TTC549 (cell line): ENCODE measurements at regions not wholly inside any gene's neighbourhood (a gene's known extent, or its start where the extent isn't known, plus 50 kb on each side); places are given as distances from the start of the nearest gene placed in this dataset.

ENCODE experiments used
- FAIRE-seq: peaks from 2 replicates; lab custom pipeline; 2012; peaks lifted over from hg19 to GRCh38; lab: Jason Lieb, UNC

DNA sequence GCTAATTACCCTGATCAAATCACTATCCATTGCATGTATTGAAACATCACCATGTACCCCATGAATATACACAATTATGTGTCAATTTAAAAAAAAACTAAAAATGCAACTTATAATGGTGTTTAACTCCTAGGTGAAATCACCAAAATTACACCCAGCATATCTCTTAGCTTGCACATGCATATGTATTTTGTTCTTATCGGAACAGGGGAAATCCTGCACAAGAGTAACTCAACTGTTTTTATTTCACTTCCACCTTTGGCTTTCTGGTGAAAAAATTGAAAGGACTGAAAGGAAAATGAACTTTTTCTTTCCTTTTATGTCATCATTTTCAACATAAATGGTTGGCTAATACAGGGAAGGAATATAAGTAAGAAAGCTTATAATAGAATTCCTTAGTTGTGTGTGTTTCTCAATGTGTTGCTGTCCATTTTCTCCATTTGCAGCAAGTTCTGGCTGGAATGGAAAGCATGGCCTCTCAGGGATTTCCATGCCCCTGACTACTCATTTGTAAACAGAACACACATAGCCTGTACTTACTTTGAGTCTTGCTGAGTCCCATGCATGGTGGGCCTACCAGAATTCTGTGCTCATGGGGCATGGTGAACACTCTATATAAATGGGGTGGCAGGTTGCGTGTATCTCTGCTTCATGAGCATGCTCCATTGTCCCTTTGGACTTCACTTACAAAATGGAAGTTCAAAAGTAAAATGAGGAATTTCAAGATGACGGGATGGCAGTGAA lies 462.0 kb downstream of the HS3ST3B1 start:
- FAIRE-seq, result no peak

DNA sequence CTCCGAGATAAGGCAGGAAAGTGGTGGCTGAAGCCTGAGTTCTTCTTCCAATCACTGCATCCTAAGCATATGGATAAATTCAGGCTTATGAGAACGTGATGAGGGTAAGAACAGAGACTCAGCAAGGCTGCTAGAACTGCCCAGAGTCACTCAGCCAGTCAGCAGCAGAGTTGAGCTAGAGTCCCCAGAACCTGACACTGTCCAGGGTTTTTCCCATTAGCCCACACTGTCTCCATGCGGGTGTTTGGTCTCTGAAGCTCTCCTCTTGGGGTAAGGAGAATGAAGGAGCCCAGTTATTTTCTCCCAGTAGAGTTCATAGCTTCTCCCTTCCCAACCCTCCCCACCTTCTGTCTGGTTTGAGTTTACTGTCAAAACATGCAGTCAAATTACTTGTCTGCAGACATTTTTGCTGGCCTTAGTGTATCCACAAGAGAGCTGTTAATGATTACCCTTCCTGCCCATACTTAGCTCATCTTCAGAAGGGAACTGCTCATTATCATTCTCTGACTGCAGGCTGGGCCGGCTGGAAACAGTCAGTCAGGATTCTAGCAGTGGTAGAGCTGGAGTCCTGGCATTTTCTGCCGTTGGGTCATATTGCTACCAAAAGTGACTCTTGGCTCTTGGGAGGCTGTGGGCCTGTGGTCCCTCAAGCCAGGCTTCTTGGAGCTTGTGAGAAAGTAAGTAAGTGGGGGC lies 460.0 kb downstream of the HS3ST3B1 start:
- FAIRE-seq, result no peak

DNA sequence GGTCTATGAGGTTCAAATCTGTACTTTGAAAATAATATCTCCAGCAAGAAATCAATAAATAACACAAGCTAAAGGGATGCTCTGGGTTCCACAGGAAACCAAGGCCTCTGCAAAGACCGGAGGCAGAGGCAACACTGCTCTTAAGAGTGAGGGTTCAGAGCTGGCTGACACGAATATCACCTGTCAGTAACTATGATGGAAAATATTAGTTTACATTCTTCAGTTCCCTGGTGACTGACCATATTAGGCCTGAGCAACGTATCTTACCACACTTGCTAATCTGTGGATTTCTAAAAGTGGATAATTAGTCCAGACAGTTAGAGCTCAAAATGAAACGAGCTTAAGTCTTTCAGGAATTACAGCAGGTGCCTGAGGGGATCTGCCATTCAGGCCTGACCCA lies 459.3 kb downstream of the HS3ST3B1 start:
- FAIRE-seq, result no peak

DNA sequence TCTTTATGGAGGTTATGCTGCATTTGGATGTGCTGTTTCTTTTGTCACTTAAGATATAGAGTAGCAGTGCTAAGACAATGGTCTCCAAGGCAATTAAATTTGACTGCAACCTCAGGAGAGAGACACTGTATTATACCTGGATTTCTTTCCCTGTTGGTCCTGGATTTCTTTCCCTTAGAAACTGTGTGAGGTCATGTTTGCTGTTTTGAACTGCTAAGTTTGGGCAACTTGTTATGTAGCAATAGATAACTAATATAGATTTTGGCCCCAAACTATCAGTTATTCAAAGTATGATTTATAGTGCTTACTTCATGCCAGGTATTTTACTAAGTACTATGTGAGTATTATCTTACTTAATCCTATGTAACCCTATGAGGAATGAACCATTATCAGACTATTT lies 458.4 kb downstream of the HS3ST3B1 start:
- no peak for FAIRE-seq

DNA sequence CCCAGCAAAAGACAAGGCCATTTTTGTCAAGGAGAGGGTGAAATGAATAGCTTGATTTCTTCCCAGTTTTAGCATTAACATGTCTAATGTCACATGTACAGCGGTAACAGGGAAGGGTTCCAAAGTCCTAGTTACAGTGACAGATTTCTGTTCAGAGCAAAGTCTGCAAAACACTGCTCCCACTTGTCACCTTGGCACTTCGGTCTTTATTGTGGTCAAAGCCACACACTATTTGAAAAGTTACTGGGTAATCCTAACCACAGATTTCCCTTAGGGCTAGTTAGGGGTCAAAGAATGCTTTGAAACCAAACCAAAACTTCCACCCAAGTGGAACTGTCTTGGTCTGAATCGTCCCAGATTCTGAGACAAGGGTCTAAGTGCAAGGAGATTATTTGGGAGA lies 455.6 kb downstream of the HS3ST3B1 start:
- no peak for FAIRE-seq

DNA sequence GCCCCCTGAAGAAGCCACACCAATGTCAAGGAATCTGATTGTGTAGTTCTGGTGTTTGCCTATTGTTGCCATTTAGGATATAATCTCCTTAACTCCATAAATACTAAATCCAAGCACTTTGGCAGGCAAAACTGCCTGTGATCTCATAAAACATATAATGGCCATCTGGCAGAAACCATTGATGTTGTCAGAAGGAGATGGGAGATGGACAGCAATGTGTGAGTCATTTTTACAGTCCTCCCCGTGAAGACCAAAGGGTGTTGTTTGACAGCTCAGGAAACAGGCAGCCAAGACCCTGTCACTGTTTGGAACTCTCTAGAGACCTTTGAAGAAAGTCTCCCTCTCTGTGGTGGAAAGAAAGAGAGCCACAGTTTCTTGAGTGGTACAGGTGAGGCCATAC lies 454.1 kb downstream of the HS3ST3B1 start:
- FAIRE-seq, result no peak

DNA sequence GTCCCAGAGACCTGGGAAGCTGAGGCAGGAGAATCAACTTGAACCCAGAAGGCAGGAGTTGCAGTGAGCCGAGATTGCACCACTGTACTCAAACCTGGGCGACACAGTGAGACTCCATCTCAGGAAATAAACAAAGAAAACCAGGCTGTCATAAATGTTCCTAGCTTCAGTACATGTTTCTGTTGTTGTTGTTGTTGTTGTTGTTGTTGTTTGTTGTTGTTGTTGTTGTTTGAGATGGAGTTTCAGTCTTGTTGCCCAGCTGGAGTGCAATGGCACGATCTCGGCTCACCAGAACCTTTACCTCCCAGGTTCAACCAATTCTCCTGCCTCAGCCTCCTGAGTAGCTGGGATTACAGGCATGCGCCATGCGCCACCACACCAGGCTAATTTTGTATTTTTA lies 452.5 kb downstream of the HS3ST3B1 start:
- FAIRE-seq, result no peak

DNA sequence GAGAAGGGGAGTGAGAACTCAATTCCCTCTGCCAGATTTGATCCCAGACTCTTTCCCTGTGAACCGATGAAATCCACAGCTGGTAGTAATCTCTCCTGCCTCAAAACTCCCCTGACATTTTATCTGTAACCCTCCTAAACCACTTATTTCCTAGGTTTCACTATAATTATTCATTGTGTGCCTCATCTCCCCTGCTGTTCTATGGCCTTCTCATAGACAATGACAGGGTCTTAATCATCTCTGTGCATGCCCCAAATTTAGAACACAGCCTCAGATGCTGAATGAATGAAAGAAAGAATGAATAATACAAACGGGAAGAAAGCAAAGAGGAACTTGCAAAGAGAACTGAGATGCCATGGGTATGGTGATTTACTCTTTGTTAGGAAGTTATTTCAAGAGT lies 451.1 kb downstream of the HS3ST3B1 start:
- FAIRE-seq, result no peak

DNA sequence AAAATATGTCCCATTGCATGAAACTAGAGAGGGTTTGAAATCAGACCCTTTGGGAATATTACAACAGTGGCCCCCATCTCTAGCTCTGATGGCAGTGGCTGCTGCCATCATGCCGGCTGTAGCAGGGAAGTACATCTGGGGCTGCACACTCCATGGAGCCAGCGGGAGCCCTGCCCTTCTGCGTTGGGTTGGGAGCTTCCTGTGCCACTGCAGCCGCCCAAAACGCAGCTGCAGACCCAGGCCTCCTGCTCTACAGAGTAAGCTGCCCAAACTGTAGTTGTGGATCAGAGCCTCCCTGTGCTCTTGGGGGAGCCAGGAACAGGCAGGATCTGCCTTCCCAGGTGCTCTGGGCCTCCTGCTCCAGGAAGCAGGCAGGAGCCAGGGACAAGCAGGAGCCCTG lies 450.0 kb downstream of the HS3ST3B1 start:
- FAIRE-seq, result no peak

DNA sequence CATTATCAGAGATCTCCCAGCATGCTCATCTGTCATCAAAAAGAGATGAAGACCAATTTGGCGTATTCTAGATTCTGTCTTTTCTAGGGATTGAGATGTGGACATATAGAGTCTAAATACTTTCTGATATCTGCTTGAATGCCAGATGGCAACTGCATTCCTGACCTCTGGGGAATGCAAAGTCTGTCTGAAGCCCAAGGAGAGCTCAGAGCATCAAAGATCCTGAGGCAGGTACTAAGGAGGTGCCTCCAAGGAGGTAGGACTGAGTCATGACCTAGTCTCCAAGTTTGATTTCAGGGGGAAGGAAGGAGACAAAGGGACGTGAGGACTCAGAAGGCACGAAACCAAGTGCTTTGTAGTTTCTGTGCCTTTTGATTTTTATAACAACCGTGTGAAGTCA lies 448.4 kb downstream of the HS3ST3B1 start:
- FAIRE-seq, result no peak

DNA sequence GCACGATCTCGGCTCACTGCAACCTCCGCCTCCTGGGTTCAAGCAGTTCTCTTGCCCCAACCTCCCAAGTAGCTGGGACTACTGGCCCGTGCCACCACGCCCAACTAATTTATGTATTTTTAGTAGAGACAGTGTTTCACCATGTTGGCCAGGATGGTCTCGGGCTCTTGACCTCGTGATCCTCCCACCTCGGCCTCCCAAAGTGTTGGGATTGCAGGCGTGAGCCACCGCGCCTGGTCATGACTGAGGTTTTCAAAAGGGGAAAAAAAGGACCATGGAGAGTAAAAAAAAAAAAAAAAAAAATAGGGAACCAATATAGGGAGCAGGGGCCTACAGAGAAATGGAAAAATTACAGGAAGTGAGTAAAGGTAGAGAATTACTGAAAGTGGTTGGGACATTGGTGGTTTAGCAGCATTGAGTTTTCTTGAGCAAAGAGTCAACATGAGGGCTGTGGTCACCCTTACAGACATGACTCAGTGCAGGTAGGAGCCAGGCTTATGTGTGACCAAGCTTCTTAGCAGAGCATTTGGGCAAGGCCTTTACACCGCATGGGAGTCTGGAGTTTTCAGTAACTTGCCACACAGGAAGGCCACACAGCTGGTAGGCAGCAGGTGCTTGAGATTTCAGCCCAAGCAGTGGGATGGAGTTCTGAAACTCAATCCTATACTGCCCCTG lies 447.3 kb downstream of the HS3ST3B1 start:
- FAIRE-seq, result no peak

DNA sequence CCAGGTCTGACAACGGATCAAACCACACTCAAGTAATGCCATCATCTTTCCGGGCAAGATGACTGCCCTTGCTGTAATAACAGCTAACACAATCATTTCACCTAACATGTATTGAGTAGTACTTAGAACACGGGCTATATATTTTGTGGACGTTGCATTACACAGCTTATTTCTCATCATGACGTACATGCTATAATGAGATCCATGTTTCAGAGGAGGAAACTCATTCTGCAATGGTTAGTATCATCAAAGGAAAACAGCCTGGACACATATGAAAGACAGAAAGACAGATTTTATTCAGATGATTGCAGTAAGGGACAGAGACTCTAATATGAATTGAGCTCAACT lies 446.7 kb downstream of the HS3ST3B1 start:
- no peak for FAIRE-seq

DNA sequence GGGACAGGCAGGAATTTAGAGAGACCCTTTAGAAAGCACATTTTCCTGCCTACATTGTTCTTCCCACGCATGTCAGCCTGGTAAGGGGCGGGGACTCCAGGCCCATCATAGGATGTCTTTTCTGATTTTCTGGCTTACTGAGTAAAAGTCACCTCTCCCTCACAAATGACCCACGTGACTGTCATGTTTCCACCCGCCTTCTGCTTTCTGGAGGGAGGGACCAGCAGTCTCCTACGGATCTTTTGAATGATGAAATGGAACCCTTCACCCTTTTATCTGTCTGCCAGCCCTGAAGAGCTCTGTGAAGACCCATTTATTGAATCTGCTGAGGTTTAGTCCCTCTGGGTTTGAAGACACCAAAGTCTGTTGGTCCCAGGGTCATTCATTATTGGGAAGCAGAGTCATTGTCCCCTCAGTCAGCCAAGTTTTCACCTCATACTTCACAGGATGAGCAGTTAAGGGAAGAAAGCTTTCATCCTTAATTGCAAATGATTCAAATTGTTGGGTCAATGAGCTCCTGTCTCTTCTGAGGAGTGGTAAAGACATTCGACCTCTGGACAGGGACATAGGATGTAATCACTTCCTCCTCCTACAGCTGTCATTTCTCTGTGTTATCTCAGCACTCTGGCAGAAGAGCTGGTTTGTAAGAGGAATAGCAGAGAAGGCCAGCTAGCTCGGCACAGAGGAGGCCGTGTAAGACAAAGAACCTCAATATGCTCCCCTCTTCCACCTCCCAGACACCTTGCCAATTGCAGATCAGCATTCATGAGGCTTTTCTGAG lies 446.1 kb downstream of the HS3ST3B1 start:
- no peak for FAIRE-seq

DNA sequence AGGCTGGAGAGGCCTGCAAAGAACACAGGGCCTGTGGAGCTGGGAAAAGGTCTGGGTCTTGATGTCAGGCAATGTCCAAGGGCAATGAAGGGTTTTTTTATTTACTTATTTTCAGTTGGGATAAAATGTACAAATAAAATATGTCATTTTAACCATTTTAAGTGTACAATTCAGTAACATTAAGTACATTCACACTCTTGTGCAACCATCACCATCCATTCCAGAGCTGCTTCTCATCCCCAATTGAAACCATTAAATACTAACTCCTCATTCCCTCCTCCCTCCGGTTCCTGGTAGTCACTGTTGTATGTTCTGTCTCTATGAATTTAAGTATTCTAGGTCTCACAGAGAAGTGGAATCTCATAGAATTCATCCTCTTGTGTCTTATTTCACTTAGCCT lies 444.7 kb downstream of the HS3ST3B1 start:
- no peak for FAIRE-seq

DNA sequence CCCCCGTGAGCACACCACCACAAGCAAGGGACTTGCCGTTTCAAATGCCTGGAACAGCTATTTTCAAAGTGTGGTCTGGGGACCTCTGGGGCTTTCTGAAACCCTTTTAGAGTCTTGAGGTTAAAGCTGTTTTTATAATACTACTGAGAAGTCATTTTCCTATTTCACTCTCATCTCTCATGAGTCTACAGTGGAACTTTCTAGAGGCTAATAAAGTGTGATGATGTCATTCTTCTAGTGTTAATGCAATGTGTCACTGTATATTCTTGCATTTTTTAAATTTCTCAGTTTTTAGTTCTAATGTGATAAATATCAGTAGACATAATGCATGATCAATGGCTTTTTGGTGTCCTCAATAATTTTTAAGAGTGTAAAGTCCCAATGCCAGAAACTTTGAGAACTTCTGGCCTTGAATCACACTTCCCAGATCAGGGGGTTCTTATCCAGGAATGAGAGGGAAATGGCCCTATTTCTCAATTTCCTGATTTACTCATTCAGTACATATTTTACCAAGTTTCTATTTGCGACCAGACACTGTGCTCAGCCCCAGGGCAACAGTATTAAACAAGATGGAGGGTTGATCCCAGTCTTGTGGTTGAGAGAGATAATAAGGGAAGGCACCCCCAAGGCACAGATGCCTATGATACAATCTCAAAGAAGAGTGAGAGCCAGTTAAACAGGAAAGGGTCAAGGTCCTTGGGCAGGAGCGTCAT lies 444.0 kb downstream of the HS3ST3B1 start:
- no peak for FAIRE-seq

DNA sequence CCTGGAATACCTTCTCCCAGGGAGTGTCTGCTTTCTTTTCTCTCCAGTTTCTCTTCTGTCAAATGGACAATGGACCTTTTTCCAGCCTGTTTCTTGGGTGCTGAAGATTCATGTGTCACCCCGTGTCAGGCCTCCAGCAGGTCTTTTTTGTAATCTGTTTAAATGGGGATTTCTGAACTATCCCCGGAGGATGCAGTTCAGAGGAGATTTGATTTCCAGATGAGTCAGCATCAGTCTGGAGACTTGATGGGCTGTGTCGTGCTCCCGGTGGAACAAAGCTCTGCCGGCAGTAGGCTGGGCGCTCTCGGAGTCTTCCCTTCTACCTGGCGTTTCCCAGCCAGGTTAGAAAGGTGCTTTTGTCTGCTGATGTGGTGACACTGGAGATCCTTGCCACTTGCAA lies 440.6 kb downstream of the HS3ST3B1 start:
- FAIRE-seq, result no peak

DNA sequence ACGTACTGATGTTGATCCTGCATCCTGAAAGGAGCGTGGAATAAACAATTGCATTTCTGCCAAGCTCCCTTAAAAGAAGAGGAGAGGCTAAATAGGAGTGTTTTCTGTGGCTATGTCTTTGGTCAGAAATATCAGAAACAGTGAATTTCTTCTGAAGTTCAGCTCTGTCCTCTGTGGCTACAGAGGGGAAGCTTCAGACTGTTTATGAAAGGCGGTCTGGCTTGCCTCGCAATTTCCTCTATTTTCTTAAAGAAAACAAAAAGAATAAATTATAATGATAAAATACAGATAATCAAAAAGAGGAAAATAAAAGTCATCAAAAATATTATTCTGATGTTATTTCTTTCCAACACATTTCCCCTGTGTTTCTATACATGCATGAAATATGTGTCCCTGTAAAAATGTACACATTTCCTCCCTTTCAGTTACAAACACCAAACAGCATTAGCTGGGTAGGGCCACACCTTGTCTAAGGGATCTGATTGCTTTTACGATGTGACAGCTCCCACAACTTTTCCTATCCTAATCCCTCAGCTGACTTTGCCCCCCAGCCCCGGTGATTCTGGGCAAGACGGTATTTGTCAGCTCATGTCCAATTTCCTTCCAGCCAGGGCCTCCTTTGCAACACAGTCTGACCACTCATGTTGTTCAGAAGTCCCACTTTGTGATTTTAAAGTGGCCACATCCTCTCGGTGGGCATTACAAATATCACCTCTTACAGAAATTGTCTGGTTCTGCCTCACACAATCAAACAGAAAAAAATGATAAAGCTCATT lies 439.0 kb downstream of the HS3ST3B1 start:
- FAIRE-seq, result no peak

DNA sequence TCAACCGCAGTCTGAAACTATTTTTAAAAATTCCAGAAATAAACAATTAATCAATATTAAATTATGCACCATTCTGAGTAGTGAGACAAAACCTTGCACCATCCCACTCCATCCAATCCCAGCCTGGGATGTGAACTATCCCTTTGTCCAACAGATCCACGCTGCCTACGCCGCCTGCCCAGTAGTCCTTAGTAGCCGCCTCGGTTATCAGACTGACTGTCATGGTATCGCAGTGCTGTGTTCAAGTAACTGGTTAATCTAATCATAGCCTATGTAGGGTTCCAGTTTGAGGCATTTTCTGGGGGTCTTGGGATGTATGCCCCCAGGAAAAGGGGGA lies 437.7 kb downstream of the HS3ST3B1 start:
- FAIRE-seq, result no peak

DNA sequence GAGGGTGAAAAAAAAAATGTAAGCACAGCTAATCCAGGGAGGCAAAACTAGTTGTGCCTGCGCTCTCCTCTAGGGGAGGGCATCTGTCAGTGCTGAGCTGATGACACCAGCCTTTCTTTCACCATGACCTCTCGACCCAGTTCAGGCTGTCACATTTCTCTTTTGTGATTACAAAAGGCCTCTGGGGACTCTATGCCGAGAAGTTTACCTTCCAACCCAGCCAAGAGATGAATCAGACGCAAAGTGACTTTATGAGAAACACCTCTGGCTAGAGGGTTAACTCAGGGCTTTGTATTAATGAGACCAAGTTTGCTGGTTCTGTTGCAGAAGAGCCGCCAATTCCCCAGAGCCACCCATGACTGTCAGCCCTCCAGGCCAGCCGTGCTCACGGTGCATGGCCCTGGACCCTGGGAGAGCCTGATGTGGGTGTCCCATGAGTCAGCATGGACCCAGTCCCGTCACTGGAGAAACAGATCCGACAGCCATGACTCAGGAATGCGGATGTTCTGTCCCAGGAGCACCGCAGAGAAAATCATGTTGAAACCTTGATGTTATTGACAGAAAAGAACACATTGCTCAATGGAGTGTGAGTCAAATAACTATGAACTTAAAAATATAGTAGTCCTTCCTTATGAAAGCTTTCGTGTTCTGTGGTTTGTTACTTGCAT lies 437.2 kb downstream of the HS3ST3B1 start:
- no peak for FAIRE-seq

DNA sequence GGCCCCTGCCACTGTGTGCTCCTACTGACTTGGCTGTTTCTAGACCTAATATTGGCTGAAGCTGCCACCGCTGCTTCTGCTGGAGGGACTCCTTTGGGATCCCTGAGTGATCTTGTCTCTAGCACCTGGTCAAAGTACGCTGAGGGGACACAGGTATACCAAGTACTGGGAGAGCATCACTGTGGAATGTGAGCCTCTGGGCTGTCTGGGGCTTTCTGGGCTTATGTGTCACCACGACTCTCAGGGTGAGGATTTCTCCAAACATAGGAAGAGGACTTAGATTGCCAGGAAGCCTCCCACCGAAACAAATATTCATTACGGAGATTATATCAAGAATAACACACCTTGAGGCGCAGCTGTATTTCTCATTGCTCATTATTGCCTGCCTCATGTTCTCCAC lies 435.8 kb downstream of the HS3ST3B1 start:
- no peak for FAIRE-seq

DNA sequence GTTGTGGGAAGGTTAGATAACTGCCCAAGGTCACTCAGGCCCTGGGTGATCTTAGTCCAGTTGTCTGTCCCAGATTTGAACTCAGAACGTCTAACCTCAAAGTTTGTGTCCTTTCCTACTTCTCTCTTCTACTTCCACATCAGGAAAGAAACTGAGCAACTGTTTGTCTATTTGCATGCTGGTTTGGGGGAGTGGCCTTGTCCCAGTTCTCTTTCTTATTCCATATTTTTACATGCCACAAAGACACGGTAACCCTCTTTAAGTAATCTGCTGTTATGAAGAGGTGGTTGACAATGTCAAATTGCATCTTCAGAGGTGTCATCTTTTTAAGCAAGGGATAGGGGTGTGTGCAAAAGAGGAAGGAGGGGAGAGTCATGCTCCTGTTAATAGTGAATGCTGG lies 432.5 kb downstream of the HS3ST3B1 start:
- FAIRE-seq, result no peak
